A172 (cell line): ENCODE measurements at regions not wholly inside any gene's neighbourhood (a gene's known extent, or its start where the extent isn't known, plus 50 kb on each side); places are given as distances from the start of the nearest gene placed in this dataset.
"Not testable (repeated sequence)": the region's sequence is repeated elsewhere in the genome, so short reads cannot be mapped to it uniquely, and the experiment has no call there.

ENCODE experiments used
- DNase-seq: peaks from one replicate; pipeline ENCODE4 v3.0.0-alpha.2; 2015; ENCODE audit warnings: low spot score

GRCh38 chr11:81769906-81770305 is 963.8 kb downstream of the FAM181B start:
- not testable (repeated sequence) for DNase-seq

- DNase-seq = no peak
These were observed 976.6 kb downstream of the FAM181B start for GRCh38 chr11:81756864-81757595.

GRCh38 chr11:81749245-81749644 is 984.4 kb downstream of the FAM181B start:
- DNase-seq = no peak

GRCh38 chr11:81744336-81745116 is 989.1 kb downstream of the FAM181B start:
- DNase-seq = no peak

GRCh38 chr11:81725701-81726100 is 1008.0 kb downstream of the FAM181B start:
- peak; percentile 80 for DNase-seq

GRCh38 chr11:81717695-81718094 is 1016.0 kb downstream of the FAM181B start:
- DNase-seq = no peak

GRCh38 chr11:81707881-81708280 is 1025.8 kb downstream of the FAM181B start:
- no peak for DNase-seq

- no peak for DNase-seq
These were observed 1028.4 kb downstream of the FAM181B start for GRCh38 chr11:81705283-81705682.

- DNase-seq = peak; percentile 35
These were observed 1033.6 kb downstream of the FAM181B start for GRCh38 chr11:81700076-81700475.

- no peak for DNase-seq
These were observed 1046.6 kb downstream of the FAM181B start for GRCh38 chr11:81687057-81687456.

- no peak for DNase-seq
These were observed 1059.5 kb downstream of the FAM181B start for GRCh38 chr11:81674211-81674610.

- peak; percentile 49 for DNase-seq
These were observed 1060.7 kb downstream of the FAM181B start for GRCh38 chr11:81673001-81673400.

- DNase-seq = no peak
These were observed 1063.6 kb downstream of the FAM181B start for GRCh38 chr11:81669935-81670543.

GRCh38 chr11:81658722-81659121 is 1074.9 kb downstream of the FAM181B start:
- peak; percentile 14 for DNase-seq

GRCh38 chr11:81655351-81655750 is 1078.3 kb downstream of the FAM181B start:
- DNase-seq = no peak

- no peak for DNase-seq
These were observed 1086.3 kb downstream of the FAM181B start for GRCh38 chr11:81647374-81647773.

- peak; percentile 65 for DNase-seq
These were observed 1089.3 kb downstream of the FAM181B start for GRCh38 chr11:81644239-81644840.

- DNase-seq = no peak
These were observed 1099.2 kb downstream of the FAM181B start for GRCh38 chr11:81634483-81634882.

GRCh38 chr11:81602508-81602907 is 1131.2 kb downstream of the FAM181B start:
- no peak for DNase-seq

GRCh38 chr11:81596704-81597103 is 1137.0 kb downstream of the FAM181B start:
- DNase-seq = no peak

GRCh38 chr11:81585390-81585933 is 1148.2 kb downstream of the FAM181B start:
- no peak for DNase-seq

- no peak for DNase-seq
These were observed 1154.3 kb downstream of the FAM181B start for GRCh38 chr11:81579339-81579738.
